H1 (cell line): ENCODE measurements at regions not wholly inside any gene's neighbourhood (a gene's known extent, or its start where the extent isn't known, plus 50 kb on each side); places are given as distances from the start of the nearest gene placed in this dataset.

Source experiments
- CTCF ChIA-PET: fragments of 300-600 bp; sonication (Branson Sonifier 250); formaldehyde crosslinking; loops from one replicate; lab custom pipeline; 2021; ENCODE audit not compliant: partially characterized antibody; lab: Charles Lee
- POLR2A ChIA-PET: fragments of 300-600 bp; sonication (Branson Sonifier 250); formaldehyde crosslinking; loops from one replicate; lab custom pipeline; 2021; ENCODE audit warnings: inconsistent platforms; ENCODE audit not compliant: partially characterized antibody; lab: Charles Lee
- DNase-seq, 2 experiments: peaks; one replicate each; pipeline versions ENCODE4 v3.0.0 to v3.0.0-alpha.2; 2010 to 2022; ENCODE audit warnings: low spot score in 2 of 2, low read depth in 1 of 2, mixed read lengths in 1 of 2
- FAIRE-seq: peaks from 2 replicates; lab custom pipeline; 2011; peaks lifted over from hg19 to GRCh38; lab: Jason Lieb, UNC
- H2AFZ ChIP-seq: 2 replicates; pipeline ENCODE4 v1.8.1; 2012; ENCODE audit warnings: low read length, inconsistent platforms
- H2AK5ac ChIP-seq: 2 replicates; pipeline ENCODE4 v1.6.1; 2013; ENCODE audit warnings: low read depth, low read length
- H2BK120ac ChIP-seq: replicated peaks from 2 replicates; pipeline ENCODE3; 2013; ENCODE audit warnings: low read depth, low read length, inconsistent platforms
- H2BK12ac ChIP-seq: 2 replicates; pipeline ENCODE4 v1.6.1; 2013; ENCODE audit warnings: low read depth, low read length
- H2BK15ac ChIP-seq: 2 replicates; pipeline ENCODE4 v1.6.1; 2013; ENCODE audit warnings: low read length
- H2BK20ac ChIP-seq: 2 replicates; pipeline ENCODE4 v1.6.1; 2013; ENCODE audit warnings: low read length
- H2BK5ac ChIP-seq: 2 replicates; pipeline ENCODE4 v1.6.1; 2013; ENCODE audit warnings: low read depth, low read length
- H3K14ac ChIP-seq: 2 replicates; pipeline ENCODE4 v1.6.1; 2013; ENCODE audit warnings: inconsistent platforms; ENCODE audit not compliant: insufficient read length
- H3K18ac ChIP-seq: 2 replicates; pipeline ENCODE4 v1.6.1; 2013; ENCODE audit warnings: low read length; ENCODE audit errors: extremely low read depth
- H3K23ac ChIP-seq: 2 replicates; pipeline ENCODE4 v1.6.1; 2013; ENCODE audit warnings: inconsistent platforms; ENCODE audit not compliant: insufficient read length
- H3K23me2 ChIP-seq: 2 replicates; pipeline ENCODE4 v1.6.1; 2013; ENCODE audit warnings: low read depth, low read length
- H3K27ac ChIP-seq: 2 replicates; pipeline ENCODE4 v1.6.1; 2011; ENCODE audit warnings: low read depth, low read length, inconsistent platforms
- H3K27me3 ChIP-seq, 4 experiments: replicated peaks in 1 of 4; 1 replicate in 1 of 4; 2 replicates in 3 of 4; pipeline versions ENCODE4 v1.6.1 to v1.8.1; 2011 to 2013; ENCODE audit warnings: low read length in 3 of 4, mild to moderate bottlenecking in 3 of 4, inconsistent platforms in 2 of 4, mixed read lengths in 2 of 4, moderate library complexity in 1 of 4; ENCODE audit not compliant: control insufficient read depth in 3 of 4, insufficient read depth in 3 of 4; ENCODE audit errors: extremely low read depth in 1 of 4
- H3K36me3 ChIP-seq, 4 experiments: 2 replicates each; pipeline versions ENCODE4 v1.6.1 to v1.8.1; 2011 to 2013; ENCODE audit warnings: mild to moderate bottlenecking in 4 of 4, low read length in 3 of 4, moderate library complexity in 2 of 4, control low read depth in 1 of 4, inconsistent platforms in 1 of 4; ENCODE audit not compliant: insufficient read depth in 4 of 4, control insufficient read depth in 2 of 4
- H3K4ac ChIP-seq: replicated peaks from 2 replicates; pipeline ENCODE3; 2013; ENCODE audit warnings: low read length, low read depth, mixed read lengths, inconsistent platforms; ENCODE audit not compliant: insufficient read length
- H3K4me1 ChIP-seq, 4 experiments: replicated peaks in 1 of 4; 1 replicate in 1 of 4; 2 replicates in 3 of 4; pipeline versions ENCODE4 v1.6.1 to v1.8.1; 2011 to 2013; ENCODE audit warnings: low read length in 3 of 4, inconsistent platforms in 2 of 4, mixed read lengths in 1 of 4; ENCODE audit not compliant: insufficient read depth in 4 of 4, control insufficient read depth in 3 of 4
- H3K4me2 ChIP-seq, 2 experiments: 2 replicates each; pipeline versions ENCODE4 v1.6.1 to v1.8.1; 2011 to 2013; ENCODE audit warnings: low read depth in 2 of 2, low read length in 2 of 2, control low read depth in 1 of 2, inconsistent platforms in 1 of 2, mild to moderate bottlenecking in 1 of 2; ENCODE audit not compliant: insufficient read depth in 1 of 2
- H3K4me3 ChIP-seq, 4 experiments: fragments of 200-600, 300-600 bp in 1 of 4; sonication (generic), shearing (Covaris generic), sonication (Bioruptor Twin) in 1 of 4; 2 replicates each; pipeline versions ENCODE4 v1.5.1 to v1.8.1; 2011 to 2016; ENCODE audit warnings: low read length in 4 of 4, low read depth in 3 of 4, control low read depth in 2 of 4, inconsistent platforms in 2 of 4, mild to moderate bottlenecking in 2 of 4, mixed read lengths in 1 of 4, moderate library complexity in 1 of 4; ENCODE audit not compliant: insufficient read depth in 2 of 4; ENCODE audit errors: extremely low read depth in 1 of 4
- H3K56ac ChIP-seq: replicated peaks from 2 replicates; pipeline ENCODE3; 2013; ENCODE audit warnings: low read depth, mild to moderate bottlenecking, mixed read lengths, low read length, inconsistent platforms; ENCODE audit not compliant: insufficient read length
- H3K79me1 ChIP-seq: 2 replicates; pipeline ENCODE4 v1.6.1; 2013; ENCODE audit warnings: low read depth, low read length, control low read depth
- H3K79me2 ChIP-seq, 2 experiments: 2 replicates each; pipeline versions ENCODE4 v1.6.1 to v1.8.1; 2012 to 2013; ENCODE audit warnings: low read length in 2 of 2, mild to moderate bottlenecking in 2 of 2, inconsistent platforms in 1 of 2; ENCODE audit not compliant: insufficient read depth in 2 of 2, control insufficient read depth in 1 of 2
- H3K9ac ChIP-seq, 4 experiments: replicated peaks in 1 of 4; 1 replicate in 1 of 4; 2 replicates in 3 of 4; pipeline versions ENCODE4 v1.6.1 to v1.8.1; 2011 to 2013; ENCODE audit warnings: low read depth in 3 of 4, low read length in 3 of 4, control low read depth in 2 of 4, mild to moderate bottlenecking in 2 of 4, moderate library complexity in 2 of 4, inconsistent platforms in 1 of 4; ENCODE audit errors: extremely low read depth in 1 of 4
- H3K9me3 ChIP-seq, 2 experiments: 2 replicates each; pipeline versions ENCODE4 v1.6.1 to v1.8.1; 2012 to 2013; ENCODE audit warnings: mild to moderate bottlenecking in 2 of 2, moderate library complexity in 2 of 2, control low read depth in 1 of 2, inconsistent platforms in 1 of 2, low read depth in 1 of 2, low read length in 1 of 2, mixed read lengths in 1 of 2; ENCODE audit not compliant: insufficient read depth in 2 of 2
- H4K20me1 ChIP-seq, 2 experiments: replicated peaks in 1 of 2; 2 replicates each; pipeline versions ENCODE3 to v1.8.1; 2011 to 2013; ENCODE audit warnings: inconsistent platforms in 2 of 2, low read length in 2 of 2, mild to moderate bottlenecking in 1 of 2; ENCODE audit not compliant: insufficient read depth in 2 of 2, control insufficient read depth in 1 of 2
- H4K5ac ChIP-seq: 2 replicates; pipeline ENCODE4 v1.6.1; 2013; ENCODE audit warnings: low read length, low read depth, mixed read lengths, inconsistent platforms; ENCODE audit not compliant: insufficient read length
- H4K8ac ChIP-seq: 2 replicates; pipeline ENCODE4 v1.8.0; 2013; ENCODE audit warnings: mild to moderate bottlenecking, moderate library complexity, low read length, inconsistent platforms; ENCODE audit not compliant: insufficient read depth; ENCODE audit errors: extremely low read depth
- H4K91ac ChIP-seq: replicated peaks from 2 replicates; pipeline ENCODE3; 2013; ENCODE audit warnings: low read length, mixed read lengths, inconsistent platforms; ENCODE audit not compliant: insufficient read length
- CHD2 ChIP-seq: IDR thresholded peaks from 2 replicates; pipeline ENCODE4 v1.6.1; 2012; ENCODE audit warnings: low read length, improper control_type of control experiment
- TEAD4 ChIP-seq: IDR thresholded peaks from 2 replicates; pipeline ENCODE4 v1.6.1; 2012; ENCODE audit warnings: low read depth, low read length, inconsistent platforms, mixed read lengths
- YY1 ChIP-seq: IDR thresholded peaks from 2 replicates; pipeline ENCODE4 v1.6.1; 2011; ENCODE audit warnings: low read depth, mild to moderate bottlenecking, low read length
- WGBS, 2 experiments: shearing (Covaris generic) in 1 of 2; methylation state at CpG; one replicate each; pipeline versions ENCODE4 v1.1.6 to v1.1.7; 2013 to 2015; ENCODE audit warnings: low lambda C conversion rate in 2 of 2, mixed read lengths in 2 of 2, inconsistent platforms in 1 of 2, low coverage in 1 of 2, missing lambda C conversion rate in 1 of 2; ENCODE audit not compliant: insufficient replicate concordance in 2 of 2, insufficient coverage in 1 of 2, insufficient read length in 1 of 2; ENCODE audit errors: extremely low coverage in 1 of 2, missing lambda C conversion rate in 1 of 2; 5-methylcytosine and 5-hydroxymethylcytosine counted together
- TF ChIP-seq, protein P1 (sequence below): IDR thresholded peaks from 2 replicates; pipeline ENCODE4 v1.6.1; 2011; ENCODE audit warnings: low read depth, mild to moderate bottlenecking, low read length; ENCODE audit not compliant: insufficient read depth

DNA sequence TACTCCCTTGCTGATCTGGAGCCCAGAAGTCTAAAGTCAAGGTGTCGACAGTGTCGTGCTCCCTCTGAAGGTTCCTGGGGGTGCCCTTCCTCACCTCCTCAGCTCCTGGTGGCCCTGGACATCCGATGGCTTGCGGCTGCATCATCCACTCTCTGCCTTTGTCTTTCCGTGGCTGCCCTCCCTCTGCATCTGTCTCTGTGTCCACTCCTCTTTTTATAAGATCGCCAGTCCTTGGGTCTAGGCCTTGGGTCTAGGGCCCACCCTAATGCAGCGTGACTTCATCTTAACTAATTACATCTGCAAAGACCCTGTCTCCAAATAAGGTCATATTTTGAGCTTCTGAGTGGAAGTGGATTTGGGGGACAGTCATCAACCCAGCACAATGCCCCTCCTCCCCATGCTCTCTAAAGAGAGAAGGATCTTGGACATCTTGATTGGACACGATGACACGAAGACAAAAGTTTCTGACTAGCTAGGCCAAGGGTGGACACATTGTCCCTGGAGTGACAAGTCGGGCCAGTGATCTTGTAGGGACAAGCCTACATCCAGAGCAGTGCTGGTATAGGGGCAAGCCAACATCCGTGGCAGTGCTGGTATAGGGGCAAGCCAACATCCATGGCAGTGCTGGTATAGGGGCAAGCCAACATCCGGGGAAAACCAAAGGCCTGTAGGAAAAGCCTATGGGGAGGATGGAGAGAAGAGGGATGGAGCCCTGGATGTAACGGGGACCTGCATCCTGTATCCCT is 93.9 kb upstream of the DIO3 start:
- 94% methylated on average over 13 of the region's 13 CpGs; no CpG with 5 or more reads in 1 of the 2 experiments for WGBS, 2 experiments
- H3K4me3 ChIP-seq, result no peak overlapping the region
- no peak overlapping the region for H3K56ac ChIP-seq
- no peak overlapping the region for H3K23ac ChIP-seq
- H4K5ac ChIP-seq, result no peak overlapping the region
- no peak overlapping the region for H2AFZ ChIP-seq
- no peak overlapping the region for H2BK120ac ChIP-seq
- peaks cover 0 to 5% of the 10 kb centered on the region in 2 experiments for H4K20me1 ChIP-seq
- H3K9me3 ChIP-seq, result no peaks in the 10 kb centered on the region
- no peaks in the 10 kb centered on the region for H3K36me3 ChIP-seq
- H3K4me1 ChIP-seq, result no peaks in the 10 kb centered on the region
- no peak overlapping the region for H3K9ac ChIP-seq
- no peaks in the 10 kb centered on the region for H3K79me1 ChIP-seq
- H3K23me2 ChIP-seq, result peaks cover 5% of the 10 kb centered on the region; the same call in 1 of the 2 replicates
- H4K91ac ChIP-seq, result no peak overlapping the region
- H3K79me2 ChIP-seq, result no peaks in the 10 kb centered on the region
- H2AK5ac ChIP-seq, result no peak overlapping the region
- H2BK12ac ChIP-seq, result no peak overlapping the region
- no peak overlapping the region for H3K27ac ChIP-seq
- no peak overlapping the region for H4K8ac ChIP-seq
- no peak overlapping the region for H2BK15ac ChIP-seq
- no peak overlapping the region for H3K18ac ChIP-seq
- ChIA-PET CTCF (interaction anchor here (0.9 to 2.6 kb wide), 6 partner anchors 8 to 228 kb away, joined by 3 to 11 read pairs (median 3); no protein-coding TSS in a partner anchor), POLR2A (no interaction called here)
- H2BK5ac ChIP-seq, result no peak overlapping the region
- H3K14ac ChIP-seq, result no peak overlapping the region
- no peak overlapping the region for H2BK20ac ChIP-seq
- no peak overlapping the region for H3K4me2 ChIP-seq
- DNase-seq, result no peak
- H3K4ac ChIP-seq, result no peak overlapping the region
- FAIRE-seq, result no peak
- peaks cover 0 to 2% (median under 1%) of the 10 kb centered on the region in 4 experiments; a peak in 2 of 7 replicates for H3K27me3 ChIP-seq
- TF ChIP-seq TEAD4, result no peak
- TF ChIP-seq CHD2, result no peak
- TF ChIP-seq YY1, result no peak
- TF ChIP-seq, protein P1, sequence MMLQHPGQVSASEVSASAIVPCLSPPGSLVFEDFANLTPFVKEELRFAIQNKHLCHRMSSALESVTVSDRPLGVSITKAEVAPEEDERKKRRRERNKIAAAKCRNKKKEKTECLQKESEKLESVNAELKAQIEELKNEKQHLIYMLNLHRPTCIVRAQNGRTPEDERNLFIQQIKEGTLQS, result no peak
